Erythroblast (primary cell): ENCODE measurements at regions not wholly inside any gene's neighbourhood (a gene's known extent, or its start where the extent isn't known, plus 50 kb on each side); places are given as distances from the start of the nearest gene placed in this dataset.

Source experiments
- GATA1 ChIP-seq: IDR thresholded peaks from 2 replicates; pipeline ENCODE4 v1.6.1; 2011; ENCODE audit warnings: low read depth, mild to moderate bottlenecking, control low read depth, low read length, moderate library complexity
- POLR2A ChIP-seq: IDR thresholded peaks from 2 replicates; pipeline ENCODE4 v1.6.1; 2011; ENCODE audit warnings: mild to moderate bottlenecking, low read length

DNA sequence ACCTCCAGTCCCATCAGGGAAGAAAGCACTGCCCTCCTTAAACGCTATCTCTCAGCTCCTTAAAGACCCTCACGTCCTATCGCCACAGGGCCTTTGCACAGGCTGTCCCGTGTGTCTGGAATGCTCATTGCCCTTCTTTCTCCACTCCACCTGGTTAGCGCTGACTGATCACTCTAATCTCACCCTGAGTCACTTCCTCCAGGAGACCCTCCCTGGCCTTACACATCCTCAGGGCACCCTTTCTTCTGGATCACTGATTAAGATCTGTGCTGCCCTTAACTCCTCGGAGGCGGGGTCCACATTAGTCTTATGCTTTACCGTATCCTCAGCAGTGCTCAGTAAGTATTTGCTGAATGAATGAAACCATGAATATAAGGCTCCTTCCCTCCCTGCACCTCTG, 94.7 kb downstream of the SYNE3 start:
- TF ChIP-seq POLR2A (no peak), GATA1 (no peak)
